HG03378 (cell line): ENCODE measurements at regions not wholly inside any gene's neighbourhood (a gene's known extent, or its start where the extent isn't known, plus 50 kb on each side); places are given as distances from the start of the nearest gene placed in this dataset.

Source experiments
- ATAC-seq: cut with Tn5 transposase; IDR thresholded peaks from one replicate; pipeline ENCODE4 v1.9.1; 2021; ENCODE audit warnings: mild to moderate bottlenecking, moderate library complexity; ENCODE audit not compliant: unreplicated experiment

DNA sequence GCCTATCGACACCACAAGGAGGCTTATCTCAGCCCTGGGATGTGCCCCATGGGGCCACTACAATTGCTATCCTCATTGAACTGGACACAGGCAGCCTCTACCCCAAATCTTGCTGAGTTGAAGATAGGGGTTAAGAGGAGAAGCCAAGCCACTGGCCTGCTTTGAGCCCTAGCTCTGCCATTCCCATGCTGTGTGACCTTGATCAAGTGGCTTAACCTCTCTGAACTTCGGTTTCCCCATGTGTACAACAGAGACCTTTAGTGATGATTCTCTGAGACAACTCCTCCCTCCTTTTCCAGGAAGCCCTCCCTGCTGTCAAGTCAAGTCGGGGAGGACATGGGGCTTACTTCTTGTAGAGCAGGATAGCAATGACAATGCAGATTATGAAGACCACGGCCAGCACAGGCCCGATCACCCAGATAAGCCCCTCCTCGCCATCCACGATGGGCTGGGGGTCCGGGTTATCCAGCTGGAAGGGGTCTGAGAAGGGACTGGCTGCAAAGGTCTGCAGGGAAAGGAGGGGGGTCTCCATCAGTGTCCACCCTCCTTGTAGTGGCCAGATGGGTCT, 121.6 kb downstream of the PTPRS start:
- no peak for ATAC-seq

DNA sequence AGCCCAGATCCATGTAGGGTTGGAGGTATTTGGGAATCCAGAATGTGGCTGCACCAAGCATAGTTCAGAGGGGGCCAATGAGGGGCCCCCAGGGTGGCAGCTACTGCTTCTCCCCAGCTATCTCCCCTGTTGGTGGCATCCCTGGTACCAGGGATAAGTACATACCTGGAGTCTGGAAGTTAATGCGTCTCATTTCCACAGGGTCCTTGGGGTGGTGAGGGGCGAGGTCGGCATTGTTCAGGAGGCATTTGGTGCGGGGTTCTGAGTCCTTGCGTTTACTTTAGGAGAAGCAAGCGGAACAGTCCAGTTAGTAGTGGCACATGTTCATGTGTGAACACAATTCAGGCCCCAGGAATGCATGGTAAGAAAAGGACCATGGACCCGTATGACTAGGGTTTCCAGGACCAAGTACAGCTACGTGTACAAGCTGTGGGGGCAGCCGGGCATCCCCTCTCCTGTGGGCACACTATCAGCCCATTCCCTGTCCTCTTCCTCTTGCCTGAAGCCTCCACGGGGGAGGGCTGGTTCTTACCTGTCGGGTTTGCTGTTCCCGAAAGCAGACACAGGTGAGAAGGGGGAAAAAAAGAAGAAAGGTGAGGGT, 122.3 kb downstream of the PTPRS start:
- ATAC-seq: no peak

DNA sequence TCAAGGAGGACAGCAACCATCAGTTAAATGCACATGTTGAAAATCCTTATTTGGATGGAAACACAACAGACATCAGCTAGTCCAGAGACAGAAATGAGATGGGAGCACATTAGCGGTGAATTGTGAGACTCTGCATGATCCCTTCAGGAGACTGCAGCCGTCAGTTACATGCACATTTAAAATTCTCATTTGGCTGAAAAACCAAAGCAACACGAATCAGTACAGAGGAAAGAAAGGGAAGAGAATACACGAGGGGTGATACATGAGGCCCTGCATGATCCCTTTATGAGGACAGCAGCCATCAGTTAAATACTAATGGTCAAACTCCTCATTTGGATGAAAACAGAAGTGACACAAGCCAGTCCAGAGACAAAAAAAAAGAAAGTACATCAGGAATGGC, 123.4 kb downstream of the PTPRS start:
- no peak for ATAC-seq

DNA sequence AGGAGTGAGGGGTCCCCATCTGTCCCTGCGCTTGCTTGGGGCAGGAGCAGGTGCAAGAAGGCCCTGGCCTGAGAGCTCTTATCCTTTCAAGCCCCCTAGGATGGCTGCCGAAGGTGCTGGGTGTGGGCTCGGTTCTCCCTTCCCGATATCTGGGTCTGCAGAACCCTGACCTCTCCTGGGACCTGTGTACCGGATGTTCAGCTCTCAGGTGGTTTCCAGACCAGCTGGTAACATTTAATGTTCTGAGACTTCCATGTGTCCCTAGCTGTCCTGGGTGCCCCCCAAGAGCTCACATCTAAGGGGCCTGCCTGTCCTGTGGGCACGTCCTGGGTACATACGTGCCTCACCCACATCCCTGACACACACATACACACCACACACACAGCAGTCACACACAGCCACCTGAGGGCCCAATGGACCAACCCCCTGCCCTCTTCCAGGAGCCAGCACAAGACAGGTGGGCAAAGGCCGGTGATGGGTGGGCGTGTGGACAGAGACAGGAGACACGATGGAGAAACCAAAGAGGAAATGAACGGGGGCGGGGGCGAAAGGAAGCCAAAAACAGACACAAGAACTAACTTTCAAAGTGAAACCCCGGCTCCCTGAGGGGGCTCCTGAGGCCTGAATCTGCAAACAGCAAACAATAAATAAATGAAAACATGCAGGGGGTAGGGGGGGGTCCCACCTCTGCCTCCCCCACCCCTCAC, 124.3 kb downstream of the PTPRS start:
- no peak for ATAC-seq

DNA sequence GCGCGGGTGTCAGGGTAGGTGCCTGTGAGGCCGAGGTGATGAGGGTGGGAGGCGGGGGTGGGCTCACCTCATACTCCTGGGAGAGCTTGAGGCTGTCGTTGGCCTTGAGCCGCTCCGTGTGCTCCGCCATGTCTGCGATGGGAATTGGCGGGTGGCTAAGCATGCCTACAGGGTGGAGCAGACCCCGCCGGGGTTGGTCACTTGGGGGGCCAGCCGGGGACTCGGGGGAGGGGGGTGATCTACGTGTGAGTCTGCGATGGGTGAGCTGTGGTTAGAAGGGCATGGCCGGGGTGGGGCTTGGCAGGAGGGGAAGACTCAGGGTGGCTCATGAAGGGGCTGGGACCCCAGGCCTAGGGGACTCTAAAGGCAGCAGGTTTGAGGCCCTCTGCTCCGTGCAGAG, 125.2 kb downstream of the PTPRS start:
- no peak for ATAC-seq

DNA sequence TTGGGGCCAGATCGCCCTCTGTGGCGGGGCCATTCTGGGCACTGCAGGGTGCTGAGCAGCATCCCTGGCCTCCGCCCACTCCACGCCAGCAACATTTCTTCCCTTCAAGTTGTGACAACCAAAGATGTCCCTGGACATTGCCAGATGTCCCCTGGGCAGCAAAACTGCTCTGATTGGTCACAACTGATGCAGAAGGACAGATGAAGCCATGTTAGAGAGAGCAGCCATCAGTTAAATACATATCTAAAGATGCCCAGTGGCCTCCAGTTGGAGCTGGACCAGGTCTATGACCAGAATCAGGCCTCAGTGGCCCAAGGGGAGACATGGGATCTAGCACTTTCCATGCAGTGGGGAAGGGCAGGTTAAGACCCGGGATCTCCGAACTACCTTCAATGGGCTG, 125.7 kb downstream of the PTPRS start:
- no peak for ATAC-seq

DNA sequence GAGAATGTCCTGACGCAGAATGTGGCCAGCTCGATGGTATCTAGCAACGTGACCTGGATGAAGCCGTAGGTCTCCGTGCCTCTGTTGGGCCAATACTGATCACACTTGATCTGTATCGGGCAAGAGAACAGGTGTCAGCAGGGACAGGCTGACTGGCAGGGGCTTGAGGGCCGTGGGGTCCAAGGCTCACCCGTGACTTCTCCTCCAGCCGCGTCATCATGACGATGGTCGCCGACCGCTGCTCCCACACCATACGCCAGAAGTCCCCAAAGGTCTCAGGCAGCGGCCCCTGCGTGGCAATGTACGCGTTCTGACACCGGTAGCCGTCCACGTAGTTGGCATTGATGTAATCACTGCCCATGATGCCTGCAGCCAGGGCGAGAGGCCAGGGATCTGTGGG, 126.2 kb downstream of the PTPRS start:
- no peak for ATAC-seq

DNA sequence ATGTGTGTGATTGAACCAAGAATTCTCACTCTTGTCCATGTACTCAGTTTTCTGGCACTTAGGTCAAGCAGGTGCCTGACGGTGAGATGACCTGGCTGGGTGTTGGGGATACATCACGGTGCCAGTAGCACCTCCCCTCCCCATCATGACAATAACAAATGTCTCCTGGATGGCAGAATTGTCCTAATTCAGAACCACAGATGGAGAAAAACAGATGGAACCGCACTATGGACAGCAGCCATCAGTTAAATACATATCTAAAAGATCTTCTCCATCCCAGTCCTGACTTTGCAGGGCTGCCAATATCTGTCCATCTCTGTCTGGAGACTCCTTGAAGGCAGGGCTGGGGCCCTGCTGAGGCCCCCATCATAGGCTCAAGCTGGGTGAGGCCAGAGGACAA, 126.9 kb downstream of the PTPRS start:
- no peak for ATAC-seq

DNA sequence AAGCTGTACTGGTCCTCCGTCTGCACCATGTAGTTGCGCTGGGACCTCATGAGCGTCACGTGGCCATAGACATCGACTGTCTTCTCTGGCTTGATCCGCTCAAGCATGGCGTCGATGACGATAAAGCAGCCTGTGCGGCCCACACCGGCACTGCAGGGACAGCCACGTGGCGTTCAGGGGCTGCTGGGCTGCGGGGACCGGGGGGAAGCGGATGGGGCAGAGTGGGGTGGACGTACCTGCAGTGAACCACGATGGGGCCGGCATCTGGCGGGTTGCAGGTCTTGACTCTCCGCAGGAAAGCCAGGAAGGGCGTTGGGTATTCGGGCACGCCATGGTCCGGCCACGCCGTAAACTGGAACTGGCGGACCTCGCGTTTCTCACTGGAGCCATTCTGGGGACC, 128.5 kb downstream of the PTPRS start:
- ATAC-seq: no peak

DNA sequence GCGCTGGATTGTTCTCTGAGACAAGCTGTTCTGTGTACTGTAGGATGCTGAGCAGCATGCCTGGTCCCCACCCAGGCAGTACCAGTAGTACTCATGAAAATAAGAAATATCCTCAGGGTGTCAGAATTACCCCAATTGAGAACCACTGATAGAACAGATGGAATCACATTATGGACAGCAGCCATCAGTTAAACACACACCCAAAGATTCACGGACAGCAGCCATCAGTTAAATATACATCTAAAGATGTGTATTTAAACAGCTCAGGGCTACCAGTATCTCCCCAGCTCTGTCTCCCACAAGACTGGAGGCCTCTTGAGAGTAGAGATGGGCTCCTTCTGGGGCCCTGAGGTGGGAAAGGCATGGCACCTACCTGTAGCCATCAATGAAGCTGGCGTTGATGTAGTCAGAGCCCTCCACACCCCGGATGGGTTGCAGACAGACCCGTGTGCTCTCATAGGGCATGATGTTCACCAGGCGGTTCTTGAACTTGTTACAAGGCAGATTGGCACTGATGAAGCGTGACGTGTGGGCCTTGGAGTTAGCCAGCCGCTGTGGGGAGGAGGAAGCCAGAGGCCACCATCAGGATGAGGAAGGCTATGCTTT, 129.3 kb downstream of the PTPRS start:
- ATAC-seq: no peak

DNA sequence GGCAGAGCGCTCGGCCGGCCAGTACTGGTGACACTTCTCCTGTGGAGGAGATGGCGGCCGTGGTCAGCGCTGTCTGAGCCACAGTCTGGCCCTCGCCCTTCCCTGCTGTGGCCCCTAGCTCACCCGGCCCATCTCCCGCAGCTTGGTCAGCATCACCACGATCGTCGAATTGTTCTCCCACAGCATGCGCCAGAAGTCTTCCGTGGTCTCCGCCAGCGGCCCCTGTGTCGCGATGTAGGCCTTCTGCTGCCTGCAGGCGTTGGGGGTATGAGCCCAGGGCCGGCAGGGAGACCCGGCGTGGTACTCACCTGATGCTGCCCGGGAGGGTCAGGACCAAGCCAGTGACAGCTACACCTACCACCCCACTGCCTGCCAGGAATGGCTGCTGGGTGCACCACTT, 130.1 kb downstream of the PTPRS start:
- no peak for ATAC-seq

DNA sequence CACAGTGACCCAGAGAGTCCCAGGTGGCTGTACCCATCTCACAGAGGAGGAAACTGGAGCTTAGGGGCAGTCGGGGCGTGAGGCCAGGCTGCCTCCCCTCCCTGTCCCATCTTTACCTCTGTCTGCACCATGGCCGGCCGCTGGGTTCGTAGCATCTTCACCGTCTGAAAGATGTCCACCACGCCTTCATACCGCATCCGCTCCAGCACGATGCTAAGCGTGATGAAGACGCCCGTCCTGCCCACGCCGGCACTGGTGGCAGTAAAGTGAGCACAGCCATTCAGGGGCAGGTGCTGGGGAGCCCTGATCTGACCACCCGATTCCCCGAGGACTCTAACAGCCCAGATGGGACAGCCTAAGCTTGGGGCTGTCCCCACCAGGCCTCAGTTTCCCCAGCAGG, 132.8 kb downstream of the PTPRS start:
- no peak for ATAC-seq

DNA sequence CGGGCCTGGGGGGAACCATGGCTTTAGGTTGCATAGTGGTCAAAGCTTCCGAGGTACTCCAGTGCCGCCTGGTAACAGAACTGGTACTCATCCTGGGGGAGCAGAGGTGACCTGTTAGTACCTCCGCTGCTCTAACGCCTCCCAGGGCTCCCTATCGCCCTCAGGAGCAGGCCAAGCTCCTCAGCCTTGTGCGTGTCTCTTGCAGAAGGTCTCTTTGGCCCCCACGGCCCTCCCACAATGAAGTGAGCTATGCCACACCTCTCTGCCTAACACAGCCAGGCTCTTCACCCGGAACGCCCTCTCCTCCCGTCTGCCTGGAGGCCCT, 133.9 kb downstream of the PTPRS start:
- no peak for ATAC-seq

DNA sequence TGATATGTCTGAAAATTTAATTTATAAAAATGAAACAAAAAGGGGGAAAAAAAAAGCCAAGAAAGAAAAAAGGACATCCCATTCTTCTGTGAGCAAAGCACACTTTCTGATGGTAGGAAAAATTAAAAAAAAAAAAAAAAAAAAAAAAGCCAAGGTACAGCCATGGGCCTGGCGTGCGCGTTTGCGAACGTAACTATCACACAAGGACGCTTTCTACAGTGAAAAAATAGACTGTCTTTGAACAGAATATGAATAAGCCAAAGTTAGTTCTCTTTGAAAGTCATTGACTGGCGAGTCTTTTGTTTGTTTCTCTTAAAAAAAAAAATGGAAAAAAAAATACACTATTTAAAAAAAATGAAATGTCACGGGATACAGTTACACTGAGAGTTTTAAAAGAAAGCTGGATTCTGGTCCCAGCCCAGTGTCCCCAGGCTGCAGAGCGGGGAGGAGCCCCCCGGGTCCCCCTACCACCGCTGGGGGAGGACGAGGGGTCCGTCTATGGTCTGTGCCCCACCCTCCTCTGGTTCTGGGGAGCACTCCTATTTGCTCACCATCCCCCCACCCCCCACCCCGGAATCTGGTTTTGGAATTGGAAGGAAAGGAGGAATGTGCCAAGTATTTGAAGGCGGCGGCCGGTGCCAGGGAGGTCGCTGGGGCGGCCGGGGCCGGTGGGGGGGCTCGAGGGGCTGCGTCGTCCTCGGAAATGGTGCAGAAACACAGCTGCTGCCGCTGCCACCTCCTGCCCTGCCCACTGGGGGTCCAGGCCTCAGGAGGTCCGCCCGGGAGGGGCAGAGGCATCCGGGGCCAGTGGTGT, 134.5 kb downstream of the PTPRS start:
- ATAC-seq: no peak

DNA sequence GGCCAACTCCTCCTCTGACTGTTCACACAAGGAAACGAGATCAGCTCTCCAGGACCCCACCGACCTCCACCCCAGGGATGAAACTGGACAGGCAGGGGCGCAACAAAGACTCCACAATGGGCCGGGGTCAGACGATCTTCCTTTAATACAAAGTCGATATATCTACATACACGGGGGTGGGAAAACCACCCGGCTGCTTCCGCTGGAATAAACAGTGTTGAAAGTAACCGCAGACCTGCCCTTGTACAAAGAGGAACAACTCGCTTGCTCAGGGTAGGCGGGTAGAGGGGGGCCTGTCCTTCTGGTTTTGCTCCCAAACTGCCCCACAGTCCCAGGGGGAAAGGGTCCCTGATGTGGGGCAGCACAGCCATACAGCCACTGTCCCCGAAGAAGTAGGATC, 135.2 kb downstream of the PTPRS start:
- ATAC-seq: no peak

DNA sequence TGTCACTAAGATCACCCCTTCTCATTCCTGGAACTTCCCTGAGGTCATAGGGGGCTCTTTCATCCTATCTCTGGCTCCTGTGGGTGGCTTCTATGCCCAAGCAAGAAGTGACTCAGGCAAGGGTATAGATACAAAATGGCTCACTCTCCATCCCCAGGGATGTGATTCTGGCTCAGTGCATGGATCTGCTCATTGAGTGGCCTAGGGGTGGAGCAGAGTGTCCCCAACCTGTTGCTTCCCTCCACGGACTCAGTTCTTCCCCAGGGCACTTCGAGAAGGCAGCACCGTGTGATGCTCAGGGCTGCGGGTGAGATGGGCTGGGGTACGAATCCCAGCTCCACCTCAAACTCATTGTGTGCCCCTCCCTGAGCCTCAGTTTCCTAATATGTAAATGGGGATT, 136.4 kb downstream of the PTPRS start:
- ATAC-seq: no peak
